ENCODE measurements at regions not wholly inside any gene's neighbourhood (a gene's known extent, or its start where the extent isn't known, plus 50 kb on each side); places are given as distances from the start of the nearest gene placed in this dataset.
"Not testable (repeated sequence)": the region's sequence is repeated elsewhere in the genome, so short reads cannot be mapped to it uniquely, and the experiment has no call there.

- no peak for DNase-seq
- Histone ChIP-seq H3K4me3 (ENCODE audit: low read depth, low read length) (no peak overlapping the region), H3K36me3 (replicated peaks) (no peaks in the 10 kb centered on the region), H3K27ac (no peak overlapping the region), H3K27me3 (replicated peaks) (no peaks in the 10 kb centered on the region)
- TF ChIP-seq, protein P1, sequence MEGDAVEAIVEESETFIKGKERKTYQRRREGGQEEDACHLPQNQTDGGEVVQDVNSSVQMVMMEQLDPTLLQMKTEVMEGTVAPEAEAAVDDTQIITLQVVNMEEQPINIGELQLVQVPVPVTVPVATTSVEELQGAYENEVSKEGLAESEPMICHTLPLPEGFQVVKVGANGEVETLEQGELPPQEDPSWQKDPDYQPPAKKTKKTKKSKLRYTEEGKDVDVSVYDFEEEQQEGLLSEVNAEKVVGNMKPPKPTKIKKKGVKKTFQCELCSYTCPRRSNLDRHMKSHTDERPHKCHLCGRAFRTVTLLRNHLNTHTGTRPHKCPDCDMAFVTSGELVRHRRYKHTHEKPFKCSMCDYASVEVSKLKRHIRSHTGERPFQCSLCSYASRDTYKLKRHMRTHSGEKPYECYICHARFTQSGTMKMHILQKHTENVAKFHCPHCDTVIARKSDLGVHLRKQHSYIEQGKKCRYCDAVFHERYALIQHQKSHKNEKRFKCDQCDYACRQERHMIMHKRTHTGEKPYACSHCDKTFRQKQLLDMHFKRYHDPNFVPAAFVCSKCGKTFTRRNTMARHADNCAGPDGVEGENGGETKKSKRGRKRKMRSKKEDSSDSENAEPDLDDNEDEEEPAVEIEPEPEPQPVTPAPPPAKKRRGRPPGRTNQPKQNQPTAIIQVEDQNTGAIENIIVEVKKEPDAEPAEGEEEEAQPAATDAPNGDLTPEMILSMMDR (IDR thresholded peaks at IDR 0.05; ENCODE audit: low read depth, low read length, missing control alignments) = no peak
- in situ Hi-C loops (cut with HindIII; ENCODE audit: low pct_ligation_motif_present, low sequenced_read_pairs) = no loop called here
These were observed 56.8 kb upstream of the KIF13A start for GRCh38 chr6:18044108-18044783.

DNA sequence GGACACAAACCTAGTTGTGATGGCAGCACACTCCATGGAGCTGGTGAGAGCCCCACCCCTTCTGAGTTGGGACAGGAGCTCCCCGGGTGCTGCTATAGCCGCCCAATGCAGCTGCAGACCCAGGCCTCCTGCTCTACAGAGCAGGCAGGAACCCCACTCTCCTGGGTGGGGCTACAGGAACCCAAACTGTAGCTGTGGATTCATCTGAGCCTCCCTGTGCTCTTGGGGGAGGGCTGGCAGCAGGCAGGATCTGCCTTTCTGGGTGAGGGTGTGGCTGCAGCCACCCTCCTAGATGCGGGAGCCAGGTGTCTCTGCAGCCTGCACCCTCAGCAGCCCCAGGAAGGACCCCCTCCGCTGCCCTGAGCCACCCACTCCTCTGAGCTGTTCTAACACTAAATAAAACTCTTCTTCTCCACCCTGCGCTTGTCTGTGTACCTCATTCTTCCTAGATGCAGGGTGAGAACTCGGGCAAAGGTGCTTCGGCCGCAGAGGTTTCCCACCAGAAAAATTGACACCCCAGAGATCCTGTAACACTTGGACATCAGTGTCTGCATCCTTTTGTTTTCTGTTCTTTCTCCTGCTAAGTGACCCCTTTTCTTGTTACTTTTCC is 55.2 kb upstream of the KIF13A start:
- no peak for DNase-seq
- Histone ChIP-seq H3K36me3 (replicated peaks) (no peaks in the 10 kb centered on the region), H3K27me3 (replicated peaks) (no peaks in the 10 kb centered on the region), H3K27ac (no peak overlapping the region), H3K4me3 (ENCODE audit: low read depth, low read length) (no peak overlapping the region)
- in situ Hi-C loops (cut with HindIII; ENCODE audit: low pct_ligation_motif_present, low sequenced_read_pairs) = no loop called here
- TF ChIP-seq, protein P1 (IDR thresholded peaks at IDR 0.05; ENCODE audit: low read depth, low read length, missing control alignments) = no peak

GRCh38 chr6:18039481-18039880 is 52.0 kb upstream of the KIF13A start:
- no peaks in the 10 kb centered on the region for H3K27me3 ChIP-seq (replicated peaks)
- TF ChIP-seq, protein P1 (IDR thresholded peaks at IDR 0.05; ENCODE audit: low read depth, low read length, missing control alignments) = no peak
- H3K27ac ChIP-seq = no peak overlapping the region
- H3K4me3 ChIP-seq (ENCODE audit: low read depth, low read length) = no peak overlapping the region
- in situ Hi-C loops (cut with HindIII; ENCODE audit: low pct_ligation_motif_present, low sequenced_read_pairs) = no loop called here
- H3K36me3 ChIP-seq (replicated peaks) = no peaks in the 10 kb centered on the region
- DNase-seq = no peak

- H3K36me3 ChIP-seq (replicated peaks); DNase-seq; H3K27me3 ChIP-seq (replicated peaks); H3K4me3 ChIP-seq (ENCODE audit: low read depth, low read length); in situ Hi-C loops (cut with HindIII; ENCODE audit: low pct_ligation_motif_present, low sequenced_read_pairs); H3K27ac ChIP-seq: not testable (repeated sequence)
These were observed 50.8 kb upstream of the KIF13A start for GRCh38 chr6:18038235-18038634.
